ENCODE measurements at regions not wholly inside any gene's neighbourhood (a gene's known extent, or its start where the extent isn't known, plus 50 kb on each side); places are given as distances from the start of the nearest gene placed in this dataset.

DNA sequence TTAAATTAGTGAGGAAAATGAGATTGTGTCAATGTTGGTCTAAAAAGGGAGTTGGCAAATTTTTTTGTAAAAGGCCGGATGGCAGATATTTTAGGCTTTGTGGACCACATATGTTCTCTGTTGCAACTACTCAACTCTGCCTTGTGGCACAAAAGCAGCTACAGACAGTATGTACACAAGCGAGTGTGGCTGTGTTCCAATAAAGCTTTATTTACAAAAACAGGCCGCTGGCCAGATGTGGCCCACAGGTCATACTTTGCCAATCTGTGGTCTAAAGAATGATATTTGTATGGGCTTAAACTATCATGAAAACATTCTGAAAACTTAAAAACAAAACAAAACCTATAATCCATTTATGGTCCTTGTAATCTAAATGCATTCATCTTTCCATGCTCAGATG, 228.3 kb downstream of the CLIC5 start:
- TF ChIP-seq EZH2 (IDR thresholded peaks at IDR 0.05; ENCODE audit: insufficient read depth, poor library complexity, severe bottlenecking) (no peak), EZH2phosphoT487 (IDR thresholded peaks at IDR 0.05; ENCODE audit: insufficient read depth, low read depth) (no peak)
